ENCODE measurements at regions not wholly inside any gene's neighbourhood (a gene's known extent, or its start where the extent isn't known, plus 50 kb on each side); places are given as distances from the start of the nearest gene placed in this dataset.

DNA sequence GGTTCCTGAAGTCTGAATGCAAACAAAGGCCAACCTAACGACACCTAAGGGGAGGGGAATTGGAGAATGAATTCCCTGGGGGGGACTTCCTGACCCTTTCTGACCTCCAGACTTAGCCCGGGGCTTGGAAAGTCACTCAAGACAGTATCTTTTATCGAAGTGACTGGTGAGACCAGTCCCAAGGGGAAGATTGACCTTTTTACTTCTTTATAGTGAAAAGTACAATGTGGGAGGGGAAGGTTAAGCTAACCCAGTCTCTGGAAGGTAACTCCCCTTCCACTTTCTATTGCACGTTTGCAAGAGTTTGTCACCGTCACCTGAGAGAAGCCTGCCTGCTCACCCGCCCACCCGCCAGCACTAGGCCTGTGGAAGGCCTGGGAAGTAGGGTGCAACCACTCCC is 111.9 kb downstream of the EFNB2 start:
- TF ChIP-seq, protein P1, sequence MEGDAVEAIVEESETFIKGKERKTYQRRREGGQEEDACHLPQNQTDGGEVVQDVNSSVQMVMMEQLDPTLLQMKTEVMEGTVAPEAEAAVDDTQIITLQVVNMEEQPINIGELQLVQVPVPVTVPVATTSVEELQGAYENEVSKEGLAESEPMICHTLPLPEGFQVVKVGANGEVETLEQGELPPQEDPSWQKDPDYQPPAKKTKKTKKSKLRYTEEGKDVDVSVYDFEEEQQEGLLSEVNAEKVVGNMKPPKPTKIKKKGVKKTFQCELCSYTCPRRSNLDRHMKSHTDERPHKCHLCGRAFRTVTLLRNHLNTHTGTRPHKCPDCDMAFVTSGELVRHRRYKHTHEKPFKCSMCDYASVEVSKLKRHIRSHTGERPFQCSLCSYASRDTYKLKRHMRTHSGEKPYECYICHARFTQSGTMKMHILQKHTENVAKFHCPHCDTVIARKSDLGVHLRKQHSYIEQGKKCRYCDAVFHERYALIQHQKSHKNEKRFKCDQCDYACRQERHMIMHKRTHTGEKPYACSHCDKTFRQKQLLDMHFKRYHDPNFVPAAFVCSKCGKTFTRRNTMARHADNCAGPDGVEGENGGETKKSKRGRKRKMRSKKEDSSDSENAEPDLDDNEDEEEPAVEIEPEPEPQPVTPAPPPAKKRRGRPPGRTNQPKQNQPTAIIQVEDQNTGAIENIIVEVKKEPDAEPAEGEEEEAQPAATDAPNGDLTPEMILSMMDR (IDR thresholded peaks at IDR 0.05; ENCODE audit: low read length), result no peak
- no peak for TF ChIP-seq EZH2 (IDR thresholded peaks at IDR 0.05; ENCODE audit: borderline replicate concordance, low read length)
